Islet of Langerhans (tissue), 1 donor: ENCODE measurements at regions not wholly inside any gene's neighbourhood (a gene's known extent, or its start where the extent isn't known, plus 50 kb on each side); places are given as distances from the start of the nearest gene placed in this dataset.

ENCODE experiments used
- FAIRE-seq: peaks from one replicate; lab custom pipeline; 2011; peaks lifted over from hg19 to GRCh38; lab: Jason Lieb, UNC

DNA sequence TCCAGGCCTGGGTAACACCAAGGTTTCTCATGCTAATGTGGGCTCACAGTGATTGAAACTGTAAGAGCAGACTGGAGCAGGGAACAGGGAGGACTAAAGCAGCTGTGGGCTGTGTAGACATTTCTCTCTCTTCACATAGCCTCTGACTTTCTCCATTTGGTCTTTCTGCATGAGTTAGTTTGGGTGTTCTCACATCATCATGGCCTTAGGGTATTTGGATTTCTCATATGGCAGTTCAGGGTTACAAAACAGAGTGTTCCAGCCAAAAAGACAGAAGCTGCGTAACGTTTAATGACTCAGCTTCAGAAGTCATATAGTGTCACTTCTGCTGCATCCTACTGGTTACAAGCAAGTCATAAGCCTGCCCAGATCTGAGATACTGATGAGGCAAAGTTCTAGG lies 52.0 kb upstream of the OSBPL8 start:
- FAIRE-seq: no peak

GRCh38 chr12:76614364-76614763 lies 54.8 kb upstream of the OSBPL8 start:
- FAIRE-seq: no peak

GRCh38 chr12:76618031-76618430 lies 58.5 kb upstream of the OSBPL8 start:
- no peak for FAIRE-seq

GRCh38 chr12:76621582-76622024 lies 62.0 kb upstream of the OSBPL8 start:
- FAIRE-seq: peak; percentile 99

GRCh38 chr12:76622351-76622750 lies 62.8 kb upstream of the OSBPL8 start:
- no peak for FAIRE-seq

DNA sequence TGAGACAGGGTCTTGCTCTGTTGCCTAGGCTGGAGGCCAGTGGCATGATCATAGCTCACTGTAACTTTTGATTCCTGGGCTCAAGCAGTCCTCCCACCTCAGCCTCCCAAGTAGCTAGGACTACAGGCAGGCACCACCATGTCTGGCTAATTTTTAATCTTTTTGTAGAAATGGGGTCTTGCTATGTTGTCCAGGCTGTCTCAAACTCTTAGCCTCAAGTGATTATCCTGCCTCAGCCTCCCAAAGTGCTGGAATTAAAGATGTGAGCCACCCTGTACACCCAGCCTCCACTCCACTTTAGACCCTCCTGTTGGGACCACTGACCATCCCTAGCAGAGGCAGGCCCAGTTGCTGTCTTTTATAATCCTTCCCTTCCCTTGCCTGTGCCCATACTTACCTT lies 63.3 kb upstream of the OSBPL8 start:
- FAIRE-seq: no peak

DNA sequence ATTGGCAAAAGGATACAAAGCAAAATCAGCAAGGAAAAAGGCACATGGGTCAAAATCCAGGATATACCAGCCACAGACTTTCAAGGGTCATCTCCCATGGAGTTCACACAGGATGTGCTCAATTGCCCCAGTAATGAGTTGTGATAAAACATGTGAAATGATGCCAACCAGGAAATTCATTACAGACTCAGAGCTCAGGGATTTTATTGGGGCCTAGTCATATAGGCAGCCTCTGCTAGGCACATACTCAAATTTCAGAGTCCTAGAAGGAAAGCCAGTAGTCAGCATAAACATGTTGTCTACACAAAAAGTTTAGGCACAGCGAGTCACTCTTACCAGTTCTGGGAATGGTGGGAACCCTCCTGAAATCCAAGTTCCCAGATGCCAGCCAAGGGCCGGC lies 64.4 kb upstream of the OSBPL8 start:
- FAIRE-seq: no peak

GRCh38 chr12:76627346-76628135 lies 68.0 kb upstream of the OSBPL8 start:
- no peak for FAIRE-seq

DNA sequence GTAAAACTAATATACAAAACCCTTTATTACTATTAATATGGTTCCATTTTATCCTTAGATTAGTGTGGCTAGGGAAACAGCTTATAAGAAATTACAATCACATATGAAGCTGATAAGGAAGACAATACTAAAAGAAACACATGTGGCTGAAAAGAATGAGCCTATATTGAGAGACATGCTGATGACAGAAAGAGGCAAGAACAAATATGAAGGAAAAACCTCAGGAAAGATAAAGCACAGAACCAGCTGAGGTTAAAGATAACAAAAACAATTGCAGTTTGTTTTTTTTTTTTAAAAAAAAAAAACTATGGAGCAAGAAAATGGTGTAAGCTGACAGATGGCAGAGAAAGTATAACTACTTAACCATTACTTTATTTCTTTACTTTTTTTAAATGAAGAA lies 69.2 kb upstream of the OSBPL8 start:
- FAIRE-seq: no peak

DNA sequence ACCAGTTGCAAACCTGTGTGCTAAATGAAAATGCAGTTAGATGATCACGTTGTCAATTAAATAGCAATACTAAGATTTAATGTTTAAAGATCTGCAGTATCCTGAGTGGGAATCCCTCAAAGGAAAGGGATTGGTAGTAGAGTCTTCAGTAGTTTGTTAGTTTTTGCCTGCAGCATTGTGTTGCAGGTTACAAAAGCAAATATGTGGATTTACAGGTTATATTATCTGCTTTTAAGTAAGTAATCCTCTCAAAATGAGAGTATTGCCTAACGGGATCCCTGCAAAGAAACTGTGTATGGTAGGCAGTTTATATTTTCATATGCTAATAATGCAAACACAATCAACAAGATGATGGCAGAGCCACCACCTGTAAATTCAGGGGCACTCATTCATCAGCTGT lies 72.2 kb upstream of the OSBPL8 start:
- no peak for FAIRE-seq

GRCh38 chr12:76633415-76633814 lies 73.8 kb upstream of the OSBPL8 start:
- no peak for FAIRE-seq

DNA sequence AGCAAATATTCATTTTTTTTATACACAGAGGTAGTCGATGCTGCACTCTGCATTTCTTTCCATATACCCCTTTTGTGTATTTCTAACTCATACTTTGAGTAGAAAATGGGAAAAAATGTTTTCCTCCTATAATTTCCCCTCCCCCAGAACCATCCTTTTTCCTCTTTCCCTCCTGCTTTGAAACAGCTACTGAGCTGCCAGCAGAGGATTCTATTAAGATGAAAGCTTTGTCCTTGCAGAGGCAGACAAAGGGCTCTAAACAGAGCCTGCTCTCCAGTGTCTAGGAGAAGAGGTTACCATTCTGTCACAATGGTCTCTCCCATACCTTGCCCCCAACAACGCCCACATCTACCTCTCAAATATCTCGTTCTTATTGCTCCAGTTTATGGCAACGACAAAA lies 74.6 kb upstream of the OSBPL8 start:
- FAIRE-seq: no peak

DNA sequence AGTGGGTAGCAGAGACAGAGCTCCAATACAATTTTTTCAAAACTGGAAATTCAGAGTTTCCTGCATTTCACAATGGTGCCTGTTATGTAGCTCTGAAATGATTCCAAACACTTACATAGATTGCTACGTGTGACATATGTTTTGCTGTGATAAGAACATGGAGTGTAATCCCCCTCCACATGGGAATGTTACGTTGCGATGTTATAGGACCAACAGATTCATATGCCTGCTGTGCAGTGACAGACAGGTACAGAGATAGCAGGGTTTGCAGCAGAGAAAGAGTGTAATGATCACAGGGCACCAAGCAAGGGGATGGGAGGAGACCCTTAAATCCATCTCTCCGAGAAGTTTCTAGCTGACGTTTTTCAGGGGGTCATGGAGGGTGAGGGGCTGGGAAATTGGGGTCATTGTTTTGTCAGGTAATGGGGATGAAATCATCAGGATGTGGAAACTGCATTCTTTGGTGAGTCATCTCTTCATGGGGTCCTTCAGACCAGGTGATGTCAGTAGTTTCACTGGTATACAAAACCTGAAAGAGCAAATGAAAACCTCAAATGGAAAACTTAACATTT lies 76.6 kb upstream of the OSBPL8 start:
- FAIRE-seq: no peak

DNA sequence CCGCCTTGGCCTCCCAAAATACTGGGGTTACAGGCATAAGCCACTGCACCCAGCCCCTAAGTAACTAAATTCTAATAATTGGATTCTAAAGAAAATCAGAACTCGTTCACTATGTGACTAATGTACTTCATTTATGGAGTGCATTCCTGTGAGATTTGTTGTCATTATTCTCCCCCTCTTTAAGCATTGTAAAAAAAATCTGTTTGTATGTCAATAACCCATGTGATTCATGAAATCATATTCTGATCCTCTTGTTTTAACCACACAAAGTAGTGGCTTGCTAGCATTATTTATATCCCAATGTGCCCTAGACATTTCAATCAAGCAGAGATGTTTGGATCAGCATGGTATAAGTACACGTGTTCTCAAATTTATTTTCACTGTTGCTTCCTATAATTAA lies 78.2 kb upstream of the OSBPL8 start:
- no peak for FAIRE-seq

DNA sequence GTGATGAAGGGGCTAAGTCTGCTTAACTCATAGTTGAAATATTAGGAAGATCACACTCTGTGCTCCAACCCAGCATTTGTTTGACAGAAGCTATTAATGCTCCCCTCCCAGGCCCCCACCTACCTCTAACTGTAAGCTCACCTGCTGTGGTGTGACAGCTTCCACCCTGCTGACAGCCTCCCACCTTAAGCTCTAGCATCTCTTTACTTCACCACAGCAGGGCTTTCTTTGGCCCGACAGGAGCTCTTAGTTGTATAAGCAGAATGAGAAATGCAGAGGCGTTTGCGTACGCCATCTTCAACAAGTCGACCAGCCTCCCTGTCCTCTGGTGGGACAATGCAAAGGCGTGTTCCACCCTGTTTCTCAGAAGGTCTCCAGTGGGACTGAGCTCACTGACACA lies 80.1 kb upstream of the OSBPL8 start:
- no peak for FAIRE-seq

GRCh38 chr12:76641073-76641472 lies 81.5 kb upstream of the OSBPL8 start:
- no peak for FAIRE-seq

DNA sequence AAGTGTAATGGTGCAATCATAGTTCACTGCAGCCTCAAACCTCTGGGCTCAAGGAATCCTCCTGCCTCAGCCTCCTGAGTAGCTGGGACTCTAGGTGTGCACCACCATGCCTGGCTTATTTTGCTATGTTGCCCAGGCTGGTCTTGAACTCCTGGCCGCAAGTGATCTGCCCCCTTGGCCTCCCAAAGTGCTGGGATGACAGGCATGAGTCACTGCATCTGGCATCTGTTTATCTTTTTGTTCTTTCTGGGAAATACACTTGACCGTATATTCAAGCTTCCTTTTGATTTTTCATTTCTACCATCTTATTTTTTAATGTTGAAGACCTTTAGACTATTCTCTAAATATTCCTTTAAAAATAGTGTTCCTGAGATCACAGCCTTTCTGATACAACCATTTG lies 82.4 kb upstream of the OSBPL8 start:
- no peak for FAIRE-seq

DNA sequence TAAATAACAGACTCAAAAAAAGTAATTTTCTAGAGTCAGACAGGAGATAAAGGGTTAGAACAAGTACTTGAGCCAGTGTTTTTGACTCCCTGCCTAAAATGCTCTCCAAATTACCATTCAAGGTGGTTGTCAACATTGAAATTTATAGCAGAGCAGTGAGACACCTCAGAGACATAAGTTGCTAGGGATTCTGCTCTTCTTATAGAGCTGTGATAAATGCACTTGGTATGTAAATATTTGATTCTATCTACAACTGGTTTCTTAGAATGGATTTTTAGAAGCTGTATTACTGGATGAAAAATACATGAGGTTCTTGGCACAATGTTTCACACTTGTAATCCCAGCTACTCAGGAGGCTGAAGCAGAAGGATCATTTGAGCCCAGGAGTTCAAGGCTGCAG lies 83.9 kb upstream of the OSBPL8 start:
- FAIRE-seq: no peak

GRCh38 chr12:76644950-76645349 lies 85.4 kb upstream of the OSBPL8 start:
- no peak for FAIRE-seq

- no peak for FAIRE-seq
These were observed 86.4 kb upstream of the OSBPL8 start for GRCh38 chr12:76645934-76646333.

DNA sequence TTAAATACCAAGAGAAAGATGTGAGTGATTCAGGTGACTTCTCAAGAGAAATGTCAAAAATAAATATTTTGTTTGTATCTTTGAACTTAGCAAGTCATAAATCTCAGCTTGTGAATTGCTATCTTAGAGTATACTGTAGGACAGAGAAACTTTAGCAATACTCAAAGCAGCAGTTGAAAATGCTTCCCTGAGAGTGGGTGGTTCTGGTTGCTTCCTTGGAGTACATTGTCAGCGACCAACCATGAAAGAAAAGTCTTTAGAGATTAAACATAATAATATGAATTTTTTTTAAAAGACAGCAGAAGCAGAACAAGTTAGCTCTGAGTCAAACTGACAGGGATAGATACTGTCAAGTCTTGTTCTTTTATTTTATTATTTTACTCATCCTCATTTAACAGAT lies 86.8 kb upstream of the OSBPL8 start:
- FAIRE-seq: no peak

GRCh38 chr12:76649099-76649498 lies 89.5 kb upstream of the OSBPL8 start:
- FAIRE-seq: no peak

DNA sequence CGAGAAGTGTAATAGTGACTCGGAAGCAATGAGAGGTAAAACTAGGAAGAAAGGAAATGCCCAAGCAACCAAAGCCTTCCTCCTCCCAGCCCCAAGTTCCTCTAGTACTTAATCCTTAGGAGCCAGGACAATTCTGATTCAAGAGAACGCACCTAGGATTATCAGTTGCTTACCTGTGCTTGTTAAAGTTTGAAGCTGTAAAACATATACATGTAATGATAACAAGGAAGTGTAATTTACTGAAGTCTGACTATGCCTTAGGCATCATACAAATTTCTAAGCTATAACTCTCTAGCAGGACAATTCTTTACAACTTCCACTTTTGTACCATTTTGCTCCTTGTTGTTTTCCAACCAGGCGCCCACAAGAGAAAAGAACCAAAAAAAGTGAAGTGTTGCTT lies 92.8 kb upstream of the OSBPL8 start:
- FAIRE-seq: no peak

DNA sequence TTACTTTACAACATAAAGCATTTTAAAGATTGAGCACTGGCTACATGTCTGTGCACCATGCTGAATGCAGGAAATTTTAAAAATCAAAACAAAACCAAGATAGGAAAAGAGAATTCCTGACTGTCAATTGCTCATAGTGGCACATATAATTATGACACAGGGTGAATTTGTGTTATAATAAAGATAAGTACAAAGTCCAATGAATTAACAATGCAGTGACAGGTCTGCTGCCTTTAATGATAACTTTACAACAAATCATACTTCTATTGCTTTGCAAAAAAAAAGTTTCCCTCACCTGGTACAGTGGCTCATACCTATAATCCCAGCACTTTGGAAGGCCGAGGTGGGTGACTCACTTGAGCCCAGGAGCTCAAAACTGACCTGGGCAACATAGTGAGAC lies 93.8 kb upstream of the OSBPL8 start:
- FAIRE-seq: no peak
